Mesodermal cell (in vitro differentiated cells): ENCODE measurements at regions not wholly inside any gene's neighbourhood (a gene's known extent, or its start where the extent isn't known, plus 50 kb on each side); places are given as distances from the start of the nearest gene placed in this dataset.

Source experiments
- H3K27ac ChIP-seq: 2 replicates; pipeline ENCODE4 v1.7.0; 2013; ENCODE audit warnings: mild to moderate bottlenecking, low read depth, low read length, moderate library complexity; ENCODE audit not compliant: severe bottlenecking
- H3K36me3 ChIP-seq: 2 replicates; pipeline ENCODE4 v1.7.1; 2013; ENCODE audit warnings: mild to moderate bottlenecking, low read length, moderate library complexity; ENCODE audit not compliant: control insufficient read depth, insufficient read depth
- H3K4me1 ChIP-seq: one replicate; pipeline ENCODE4 v1.7.1; 2013; ENCODE audit warnings: mild to moderate bottlenecking, low read length; ENCODE audit not compliant: insufficient read depth, control insufficient read depth, poor library complexity, severe bottlenecking
- H3K4me3 ChIP-seq: 2 replicates; pipeline ENCODE4 v1.7.0; 2013; ENCODE audit warnings: low read length, control low read depth, mild to moderate bottlenecking; ENCODE audit not compliant: insufficient read depth, poor library complexity, severe bottlenecking; ENCODE audit errors: extremely low read depth
- H3K9me3 ChIP-seq: 2 replicates; pipeline ENCODE4 v1.7.1; 2013; ENCODE audit warnings: mild to moderate bottlenecking, low read length, moderate library complexity; ENCODE audit not compliant: control insufficient read depth
- WGBS, 2 experiments: methylation state at CpG; one replicate each; pipeline ENCODE4 v1.1.5; 2013; ENCODE audit warnings: missing lambda C conversion rate in 2 of 2; ENCODE audit not compliant: insufficient coverage in 2 of 2; 5-methylcytosine and 5-hydroxymethylcytosine counted together

- Histone ChIP-seq H3K9me3 (no peaks in the 10 kb centered on the region), H3K4me3 (no peak overlapping the region), H3K36me3 (no peaks in the 10 kb centered on the region), H3K27ac (no peak overlapping the region), H3K4me1 (peaks cover 4% of the 10 kb centered on the region)
These were observed 52.3 kb downstream of the HDGFL1 start for GRCh38 chr6:22621701-22622100.

- Histone ChIP-seq H3K4me3 (no peak overlapping the region), H3K27ac (no peak overlapping the region), H3K9me3 (no peaks in the 10 kb centered on the region), H3K36me3 (no peaks in the 10 kb centered on the region), H3K4me1 (peaks cover 4% of the 10 kb centered on the region)
These were observed 53.0 kb downstream of the HDGFL1 start for GRCh38 chr6:22622351-22622750.

GRCh38 chr6:22622813-22623212 is 53.4 kb downstream of the HDGFL1 start:
- H3K27ac ChIP-seq: no peak overlapping the region
- peaks cover 4% of the 10 kb centered on the region for H3K4me1 ChIP-seq
- WGBS, 2 experiments: 100% methylated on average over 1 of the region's 3 CpGs; no CpG with 5 or more reads in 1 of the 2 experiments
- no peak overlapping the region for H3K4me3 ChIP-seq
- H3K9me3 ChIP-seq: no peaks in the 10 kb centered on the region
- no peaks in the 10 kb centered on the region for H3K36me3 ChIP-seq

- no CpG with 5 or more reads among the region's 2 CpGs for WGBS, 2 experiments
These were observed 58.3 kb downstream of the HDGFL1 start for GRCh38 chr6:22627644-22628043.

GRCh38 chr6:22631091-22631490 is 61.7 kb downstream of the HDGFL1 start:
- Histone ChIP-seq H3K36me3 (no peaks in the 10 kb centered on the region), H3K27ac (no peak overlapping the region), H3K9me3 (no peaks in the 10 kb centered on the region), H3K4me3 (no peak overlapping the region), H3K4me1 (peaks cover 6% of the 10 kb centered on the region)
- 80 to 86% methylated on average over 1 to 2 of the region's 2 CpGs for WGBS, 2 experiments

More at GRCh38 chr6:22627644-22628043, 58.3 kb downstream of the HDGFL1 start:
- no peak overlapping the region for H3K4me3 ChIP-seq
- peaks cover 4% of the 10 kb centered on the region for H3K4me1 ChIP-seq
- H3K36me3 ChIP-seq: no peaks in the 10 kb centered on the region
- H3K9me3 ChIP-seq: no peaks in the 10 kb centered on the region
- H3K27ac ChIP-seq: no peak overlapping the region

- WGBS, 2 experiments: no CpG with 5 or more reads among the region's 2 CpGs
- H3K4me3 ChIP-seq: no peak overlapping the region
These were observed 63.3 kb downstream of the HDGFL1 start for GRCh38 chr6:22632581-22633145.

GRCh38 chr6:22636452-22636851 is 67.1 kb downstream of the HDGFL1 start:
- no peaks in the 10 kb centered on the region for H3K9me3 ChIP-seq
- H3K4me3 ChIP-seq: no peak overlapping the region
- H3K36me3 ChIP-seq: no peaks in the 10 kb centered on the region
- H3K27ac ChIP-seq: no peak overlapping the region
- peaks cover 6% of the 10 kb centered on the region for H3K4me1 ChIP-seq
- 80% methylated on average over 1 of the region's 4 CpGs; no CpG with 5 or more reads in 1 of the 2 experiments for WGBS, 2 experiments

More at GRCh38 chr6:22632581-22633145, 63.3 kb downstream of the HDGFL1 start:
- Histone ChIP-seq H3K36me3 (no peaks in the 10 kb centered on the region), H3K4me1 (peaks cover 6% of the 10 kb centered on the region), H3K9me3 (no peaks in the 10 kb centered on the region), H3K27ac (peak overlapping the region; percentile 84)

GRCh38 chr6:22637782-22638181 is 68.4 kb downstream of the HDGFL1 start:
- Histone ChIP-seq H3K36me3 (no peaks in the 10 kb centered on the region), H3K27ac (no peak overlapping the region), H3K9me3 (no peaks in the 10 kb centered on the region), H3K4me3 (no peak overlapping the region), H3K4me1 (peaks cover 1% of the 10 kb centered on the region)
- 89 to 91% methylated on average over 5 of the region's 6 CpGs for WGBS, 2 experiments

GRCh38 chr6:22638320-22638719 is 69.0 kb downstream of the HDGFL1 start:
- Histone ChIP-seq H3K27ac (no peak overlapping the region), H3K4me3 (no peak overlapping the region), H3K4me1 (no peaks in the 10 kb centered on the region), H3K9me3 (no peaks in the 10 kb centered on the region), H3K36me3 (no peaks in the 10 kb centered on the region)
- WGBS, 2 experiments: 73 to 89% methylated on average over 1 to 2 of the region's 3 CpGs

GRCh38 chr6:22642254-22642653 is 72.9 kb downstream of the HDGFL1 start:
- Histone ChIP-seq H3K36me3 (no peaks in the 10 kb centered on the region), H3K4me3 (no peak overlapping the region), H3K4me1 (no peaks in the 10 kb centered on the region), H3K9me3 (no peaks in the 10 kb centered on the region), H3K27ac (no peak overlapping the region)
- no CpG with 5 or more reads among the region's 2 CpGs for WGBS, 2 experiments

GRCh38 chr6:22643780-22644179 is 74.4 kb downstream of the HDGFL1 start:
- Histone ChIP-seq H3K27ac (no peak overlapping the region), H3K36me3 (no peaks in the 10 kb centered on the region), H3K4me3 (no peak overlapping the region), H3K9me3 (no peaks in the 10 kb centered on the region), H3K4me1 (no peaks in the 10 kb centered on the region)
- WGBS, 2 experiments: 92 to 96% methylated on average over 5 to 6 of the region's 10 CpGs
